ENCODE measurements at regions not wholly inside any gene's neighbourhood (a gene's known extent, or its start where the extent isn't known, plus 50 kb on each side); places are given as distances from the start of the nearest gene placed in this dataset.

- Mint-ChIP-seq H3K27ac (no peak overlapping the region), H3K9me3 (peaks cover 5% of the 10 kb centered on the region)
Measured at GRCh38 chr2:146837857-146838256, 1007.0 kb upstream of the ACVR2A start.

DNA sequence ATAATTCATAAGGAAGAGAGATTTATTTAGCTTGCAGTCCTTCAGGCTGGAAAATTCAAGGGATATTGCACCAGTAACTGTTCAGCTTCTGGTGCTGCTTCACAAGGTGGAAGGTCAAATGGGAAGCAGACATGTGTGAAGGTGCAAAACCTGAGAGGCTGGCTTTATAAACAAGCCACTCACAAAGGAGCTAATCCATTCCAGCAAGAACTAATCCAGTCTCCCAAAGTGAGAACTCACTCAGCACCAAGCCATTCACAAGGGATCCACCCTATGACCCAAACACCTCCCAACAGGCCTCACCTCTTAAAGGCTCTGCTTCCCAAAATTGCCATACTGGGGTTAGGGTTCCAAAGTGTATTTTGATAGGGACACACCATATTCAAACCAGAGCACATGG is 1018.4 kb upstream of the ACVR2A start:
- H3K36me3 Mint-ChIP-seq: no peaks in the 10 kb centered on the region
- H3K27me3 Mint-ChIP-seq (ENCODE audit: low read depth): no peaks in the 10 kb centered on the region
- no peak overlapping the region for H3K27ac Mint-ChIP-seq
- H3K9me3 Mint-ChIP-seq: peaks cover 5% of the 10 kb centered on the region
- TF ChIP-seq CTCF (IDR thresholded peaks at IDR 0.05; ENCODE audit: unreplicated experiment): no peak
- no peak overlapping the region for H3K4me3 Mint-ChIP-seq
- DNase-seq (ENCODE audit: low spot score in 2 of 2, unreplicated experiment in 2 of 2): no peak
- no peaks in the 10 kb centered on the region for H3K4me1 Mint-ChIP-seq

More at GRCh38 chr2:146837857-146838256, 1007.0 kb upstream of the ACVR2A start:
- no peaks in the 10 kb centered on the region for H3K36me3 Mint-ChIP-seq
- H3K4me3 Mint-ChIP-seq: no peak overlapping the region
- no peak for DNase-seq (ENCODE audit: low spot score in 2 of 2, unreplicated experiment in 2 of 2)
- no peaks in the 10 kb centered on the region for H3K4me1 Mint-ChIP-seq
- no peak for TF ChIP-seq CTCF (IDR thresholded peaks at IDR 0.05; ENCODE audit: unreplicated experiment)
- H3K27me3 Mint-ChIP-seq (ENCODE audit: low read depth): no peaks in the 10 kb centered on the region

DNA sequence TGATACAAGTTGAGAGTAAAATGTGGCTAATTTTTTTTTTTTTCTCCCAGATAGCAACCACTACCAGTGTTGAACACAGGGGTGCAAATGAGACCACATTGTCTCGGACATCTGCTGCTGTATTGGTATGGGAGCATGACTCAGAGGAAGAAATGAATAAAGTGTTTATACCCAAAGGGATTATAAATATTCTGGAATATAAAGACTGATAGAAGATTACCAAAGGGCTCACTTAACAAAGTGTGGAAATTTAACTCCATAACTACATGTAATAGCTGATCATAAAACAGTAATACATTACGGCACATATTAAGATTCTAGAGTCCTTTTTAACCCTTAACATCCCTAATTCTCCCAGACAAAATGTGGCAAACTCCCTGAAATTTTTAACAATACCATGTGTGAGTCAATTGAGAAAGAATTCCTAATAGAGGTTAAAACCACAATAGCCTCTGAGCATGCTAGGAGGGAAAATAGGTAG is 1023.0 kb upstream of the ACVR2A start:
- Mint-ChIP-seq H3K27me3 (ENCODE audit: low read depth) (no peaks in the 10 kb centered on the region), H3K4me3 (no peak overlapping the region), H3K36me3 (no peaks in the 10 kb centered on the region), H3K27ac (no peak overlapping the region), H3K9me3 (no peaks in the 10 kb centered on the region), H3K4me1 (no peaks in the 10 kb centered on the region)
- no peak for DNase-seq (ENCODE audit: low spot score in 2 of 2, unreplicated experiment in 2 of 2)
- no peak for TF ChIP-seq CTCF (IDR thresholded peaks at IDR 0.05; ENCODE audit: unreplicated experiment)

- H3K36me3 Mint-ChIP-seq: no peaks in the 10 kb centered on the region
- no peak overlapping the region for H3K4me3 Mint-ChIP-seq
- H3K9me3 Mint-ChIP-seq: no peaks in the 10 kb centered on the region
- no peak for TF ChIP-seq CTCF (IDR thresholded peaks at IDR 0.05; ENCODE audit: unreplicated experiment)
- no peak overlapping the region for H3K27ac Mint-ChIP-seq
- H3K27me3 Mint-ChIP-seq (ENCODE audit: low read depth): no peaks in the 10 kb centered on the region
- peaks cover 2% of the 10 kb centered on the region for H3K4me1 Mint-ChIP-seq
- DNase-seq (ENCODE audit: low spot score in 2 of 2, unreplicated experiment in 2 of 2): no peak
Measured at GRCh38 chr2:146820672-146821071, 1024.2 kb upstream of the ACVR2A start.

GRCh38 chr2:146818122-146818521 is 1026.7 kb upstream of the ACVR2A start:
- no peak for TF ChIP-seq CTCF (IDR thresholded peaks at IDR 0.05; ENCODE audit: unreplicated experiment)
- Mint-ChIP-seq H3K27ac (no peak overlapping the region), H3K27me3 (ENCODE audit: low read depth) (no peaks in the 10 kb centered on the region), H3K4me3 (no peak overlapping the region), H3K9me3 (peaks cover 7% of the 10 kb centered on the region), H3K36me3 (peaks cover 2% of the 10 kb centered on the region), H3K4me1 (peaks cover 2% of the 10 kb centered on the region)
- no peak for DNase-seq (ENCODE audit: low spot score in 2 of 2, unreplicated experiment in 2 of 2)

- Mint-ChIP-seq H3K4me1 (peaks cover 2% of the 10 kb centered on the region), H3K27me3 (ENCODE audit: low read depth) (no peaks in the 10 kb centered on the region), H3K36me3 (peaks cover 2% of the 10 kb centered on the region), H3K9me3 (peaks cover 11% of the 10 kb centered on the region), H3K4me3 (no peak overlapping the region), H3K27ac (no peak overlapping the region)
- DNase-seq (ENCODE audit: low spot score in 2 of 2, unreplicated experiment in 2 of 2): no peak
- no peak for TF ChIP-seq CTCF (IDR thresholded peaks at IDR 0.05; ENCODE audit: unreplicated experiment)
Measured at GRCh38 chr2:146817613-146818012, 1027.2 kb upstream of the ACVR2A start.

Data from mesothelial cell of epicardium (in vitro differentiated cells).